ENCODE measurements at regions not wholly inside any gene's neighbourhood (a gene's known extent, or its start where the extent isn't known, plus 50 kb on each side); places are given as distances from the start of the nearest gene placed in this dataset.

DNA sequence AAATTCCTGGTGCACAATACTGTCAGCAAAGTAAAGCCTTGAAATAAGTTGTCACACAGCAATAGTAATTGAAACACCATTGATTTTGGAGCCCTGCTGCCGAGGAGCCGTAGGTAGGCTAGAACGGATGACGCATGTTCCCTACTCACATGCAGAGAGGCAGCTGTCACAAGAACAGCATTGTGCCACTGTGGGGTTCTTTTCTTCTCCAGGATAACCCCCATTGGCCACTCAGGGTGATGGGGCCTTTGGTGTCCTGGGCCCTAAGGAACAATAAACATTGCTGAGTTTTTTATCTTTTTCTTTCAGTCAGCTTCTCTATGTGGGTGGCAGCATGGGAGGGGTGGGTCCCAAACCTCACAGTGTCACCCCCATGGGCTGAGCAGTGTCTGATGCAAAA lies 542.3 kb downstream of the BCOR start:
- CTCF ChIA-PET, result no interaction called here
- Histone ChIP-seq H3K36me3 (ENCODE audit: control insufficient read depth, insufficient read depth, low read length) (no peaks in the 10 kb centered on the region), H3K27me3 (replicated peaks; ENCODE audit: control insufficient read depth, insufficient read depth, low read length) (no peaks in the 10 kb centered on the region), H3K4me3 (ENCODE audit: low read depth, low read length) (no peak overlapping the region), H3K9me3 (no peaks in the 10 kb centered on the region), H3K4me1 (no peaks in the 10 kb centered on the region)
- POLR2A ChIA-PET, result no interaction called here
- Mint-ChIP-seq H3K4me3 (ENCODE audit: unreplicated experiment) (no peak overlapping the region), H3K4me1 (ENCODE audit: low read depth, unreplicated experiment) (no peaks in the 10 kb centered on the region), H3K27me3 (ENCODE audit: insufficient read depth, unreplicated experiment) (peaks cover 3% of the 10 kb centered on the region), H3K27ac (ENCODE audit: unreplicated experiment) (no peak overlapping the region), H3K36me3 (ENCODE audit: insufficient read depth, unreplicated experiment) (no peaks in the 10 kb centered on the region), H3K9me3 (ENCODE audit: unreplicated experiment) (no peaks in the 10 kb centered on the region)
- intact Hi-C loops (cut with micrococcal nuclease; ENCODE audit: unreplicated experiment), result no loop called here
- no peak for DNase-seq
- BruUV-seq (replicated peaks), result no TSS peak
- TF ChIP-seq, protein P1, sequence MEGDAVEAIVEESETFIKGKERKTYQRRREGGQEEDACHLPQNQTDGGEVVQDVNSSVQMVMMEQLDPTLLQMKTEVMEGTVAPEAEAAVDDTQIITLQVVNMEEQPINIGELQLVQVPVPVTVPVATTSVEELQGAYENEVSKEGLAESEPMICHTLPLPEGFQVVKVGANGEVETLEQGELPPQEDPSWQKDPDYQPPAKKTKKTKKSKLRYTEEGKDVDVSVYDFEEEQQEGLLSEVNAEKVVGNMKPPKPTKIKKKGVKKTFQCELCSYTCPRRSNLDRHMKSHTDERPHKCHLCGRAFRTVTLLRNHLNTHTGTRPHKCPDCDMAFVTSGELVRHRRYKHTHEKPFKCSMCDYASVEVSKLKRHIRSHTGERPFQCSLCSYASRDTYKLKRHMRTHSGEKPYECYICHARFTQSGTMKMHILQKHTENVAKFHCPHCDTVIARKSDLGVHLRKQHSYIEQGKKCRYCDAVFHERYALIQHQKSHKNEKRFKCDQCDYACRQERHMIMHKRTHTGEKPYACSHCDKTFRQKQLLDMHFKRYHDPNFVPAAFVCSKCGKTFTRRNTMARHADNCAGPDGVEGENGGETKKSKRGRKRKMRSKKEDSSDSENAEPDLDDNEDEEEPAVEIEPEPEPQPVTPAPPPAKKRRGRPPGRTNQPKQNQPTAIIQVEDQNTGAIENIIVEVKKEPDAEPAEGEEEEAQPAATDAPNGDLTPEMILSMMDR (IDR thresholded peaks at IDR 0.05; ENCODE audit: insufficient read depth in 1 of 2, low read depth in 1 of 2, low read length in 1 of 2, severe bottlenecking in 1 of 2, unreplicated experiment in 1 of 2), result no peak

DNA sequence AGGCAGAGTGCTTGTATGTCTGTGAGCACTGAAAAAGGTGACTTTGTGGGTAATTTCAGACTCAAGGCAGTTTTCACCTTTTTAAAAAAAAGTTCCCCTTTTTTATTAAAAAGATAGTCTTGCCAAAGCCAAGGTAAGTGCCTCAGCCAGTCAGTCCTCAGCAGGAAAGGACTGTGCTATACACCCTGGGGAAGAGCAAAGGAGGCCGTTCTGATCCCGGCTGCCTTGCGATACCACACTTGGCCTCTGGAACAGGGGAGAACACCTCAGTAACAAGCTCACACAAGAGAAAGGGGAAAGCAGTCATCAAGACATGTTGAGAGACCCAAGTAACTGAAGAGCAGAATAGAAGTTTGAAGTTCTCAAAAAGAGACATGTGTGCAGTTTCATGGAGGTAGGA lies 541.7 kb downstream of the BCOR start:
- H3K36me3 ChIP-seq (ENCODE audit: control insufficient read depth, insufficient read depth, low read length), result no peaks in the 10 kb centered on the region
- no peak overlapping the region for H3K27ac Mint-ChIP-seq (ENCODE audit: unreplicated experiment)
- no peak overlapping the region for H3K4me3 ChIP-seq (ENCODE audit: low read depth, low read length)
- no peaks in the 10 kb centered on the region for H3K27me3 ChIP-seq (replicated peaks; ENCODE audit: control insufficient read depth, insufficient read depth, low read length)
- ChIA-PET CTCF (no interaction called here), POLR2A (no interaction called here)
- no peaks in the 10 kb centered on the region for H3K4me1 Mint-ChIP-seq (ENCODE audit: low read depth, unreplicated experiment)
- TF ChIP-seq, protein P1 (IDR thresholded peaks at IDR 0.05; ENCODE audit: insufficient read depth in 1 of 2, low read depth in 1 of 2, low read length in 1 of 2, severe bottlenecking in 1 of 2, unreplicated experiment in 1 of 2), result no peak
- no peak for DNase-seq
- intact Hi-C loops (cut with micrococcal nuclease; ENCODE audit: unreplicated experiment), result no loop called here
- H3K36me3 Mint-ChIP-seq (ENCODE audit: insufficient read depth, unreplicated experiment), result no peaks in the 10 kb centered on the region
- BruUV-seq (replicated peaks), result no TSS peak
- H3K4me3 Mint-ChIP-seq (ENCODE audit: unreplicated experiment), result no peak overlapping the region
- H3K4me1 ChIP-seq, result no peaks in the 10 kb centered on the region
- H3K9me3 ChIP-seq, result no peaks in the 10 kb centered on the region
- peaks cover 3% of the 10 kb centered on the region for H3K27me3 Mint-ChIP-seq (ENCODE audit: insufficient read depth, unreplicated experiment)
- H3K9me3 Mint-ChIP-seq (ENCODE audit: unreplicated experiment), result no peaks in the 10 kb centered on the region

DNA sequence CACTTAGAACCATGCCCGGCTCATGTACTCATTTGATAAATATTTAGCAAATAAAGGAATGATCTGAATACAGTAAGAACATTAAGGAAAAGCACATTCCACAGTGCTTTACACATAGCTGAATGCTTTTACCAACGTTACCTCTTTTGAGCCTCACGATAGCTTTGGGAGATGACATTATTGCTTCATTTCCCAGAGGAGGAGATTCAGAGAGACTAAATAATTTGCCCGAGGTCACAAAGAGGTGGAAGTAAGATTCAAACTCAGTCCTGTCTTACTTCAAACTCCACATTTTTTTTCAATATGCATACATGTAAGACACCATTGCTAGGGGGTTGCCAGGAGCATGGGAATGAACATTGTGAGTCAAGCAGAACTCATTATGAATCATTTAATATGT lies 538.5 kb downstream of the BCOR start:
- ChIA-PET CTCF (no interaction called here), POLR2A (no interaction called here)
- Mint-ChIP-seq H3K4me3 (ENCODE audit: unreplicated experiment) (no peak overlapping the region), H3K36me3 (ENCODE audit: insufficient read depth, unreplicated experiment) (no peaks in the 10 kb centered on the region), H3K9me3 (ENCODE audit: unreplicated experiment) (peaks cover 6% of the 10 kb centered on the region), H3K27ac (ENCODE audit: unreplicated experiment) (no peak overlapping the region), H3K4me1 (ENCODE audit: low read depth, unreplicated experiment) (no peaks in the 10 kb centered on the region), H3K27me3 (ENCODE audit: insufficient read depth, unreplicated experiment) (peaks cover 4% of the 10 kb centered on the region)
- H3K27me3 ChIP-seq (replicated peaks; ENCODE audit: control insufficient read depth, insufficient read depth, low read length), result no peaks in the 10 kb centered on the region
- no peak for DNase-seq
- no TSS peak for BruUV-seq (replicated peaks)
- H3K4me1 ChIP-seq, result no peaks in the 10 kb centered on the region
- intact Hi-C loops (cut with micrococcal nuclease; ENCODE audit: unreplicated experiment), result no loop called here
- H3K36me3 ChIP-seq (ENCODE audit: control insufficient read depth, insufficient read depth, low read length), result no peaks in the 10 kb centered on the region
- no peaks in the 10 kb centered on the region for H3K9me3 ChIP-seq
- H3K4me3 ChIP-seq (ENCODE audit: low read depth, low read length), result no peak overlapping the region
- TF ChIP-seq, protein P1 (IDR thresholded peaks at IDR 0.05; ENCODE audit: insufficient read depth in 1 of 2, low read depth in 1 of 2, low read length in 1 of 2, severe bottlenecking in 1 of 2, unreplicated experiment in 1 of 2), result no peak

Data from Caco-2 (cell line).